COLO668 (cell line): ENCODE measurements at regions not wholly inside any gene's neighbourhood (a gene's known extent, or its start where the extent isn't known, plus 50 kb on each side); places are given as distances from the start of the nearest gene placed in this dataset.
"Not testable (repeated sequence)": the region's sequence is repeated elsewhere in the genome, so short reads cannot be mapped to it uniquely, and the experiment has no call there.

Experiments used
- DNase-seq: peaks from one replicate; lab custom pipeline; 2025; ENCODE audit not compliant: unreplicated experiment; lab: John Stamatoyannopoulos, UW

DNA sequence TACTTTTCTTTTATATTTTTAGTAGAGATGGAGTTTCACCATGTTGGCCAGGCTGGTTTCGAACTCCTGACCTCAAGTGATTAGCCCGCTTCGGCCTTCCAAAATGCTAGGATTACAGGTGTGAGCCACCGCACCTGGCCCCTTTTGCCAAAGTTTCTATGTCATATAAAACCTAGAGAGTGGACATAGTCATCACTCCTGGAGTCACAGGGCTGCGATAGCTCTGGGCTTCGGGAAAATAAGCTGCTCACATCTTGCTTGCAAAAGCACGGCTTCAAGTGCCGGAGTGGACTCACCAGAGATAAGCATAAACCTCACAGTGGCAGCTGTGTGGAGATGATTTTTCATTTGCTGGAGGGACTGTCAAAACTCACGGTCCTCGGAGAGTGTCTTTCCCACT is 171.2 kb downstream of the TEX29 start:
- DNase-seq: no peak

DNA sequence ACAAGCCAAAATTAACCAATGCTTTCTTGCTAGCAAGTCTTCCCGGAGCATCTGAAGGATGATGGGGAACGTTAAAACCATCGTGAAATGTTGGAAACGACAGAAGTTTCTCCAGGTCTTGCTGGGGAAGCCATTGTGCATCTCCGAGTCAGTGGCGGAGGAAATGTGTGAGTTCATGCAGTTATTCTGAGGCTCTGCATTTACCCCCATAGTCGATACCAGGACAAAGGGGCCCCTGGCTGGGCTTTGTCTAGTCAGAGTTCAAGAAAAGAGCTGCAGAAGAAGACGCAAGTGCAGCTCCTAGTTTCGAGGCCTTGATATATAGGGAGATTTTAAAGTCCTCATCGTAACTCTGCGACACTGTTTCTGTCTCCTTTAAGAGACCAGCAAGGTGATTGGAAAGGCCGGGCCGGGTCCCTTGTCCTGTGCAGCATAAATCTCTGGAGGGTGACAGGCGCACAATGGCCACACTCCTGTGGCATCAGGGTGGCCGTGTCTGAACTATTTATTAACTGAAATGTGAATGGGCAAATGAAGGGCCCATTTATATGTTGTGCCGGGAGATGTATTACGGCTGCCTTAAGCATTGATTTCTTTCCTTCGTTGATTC is 172.0 kb downstream of the TEX29 start:
- no peak for DNase-seq

DNA sequence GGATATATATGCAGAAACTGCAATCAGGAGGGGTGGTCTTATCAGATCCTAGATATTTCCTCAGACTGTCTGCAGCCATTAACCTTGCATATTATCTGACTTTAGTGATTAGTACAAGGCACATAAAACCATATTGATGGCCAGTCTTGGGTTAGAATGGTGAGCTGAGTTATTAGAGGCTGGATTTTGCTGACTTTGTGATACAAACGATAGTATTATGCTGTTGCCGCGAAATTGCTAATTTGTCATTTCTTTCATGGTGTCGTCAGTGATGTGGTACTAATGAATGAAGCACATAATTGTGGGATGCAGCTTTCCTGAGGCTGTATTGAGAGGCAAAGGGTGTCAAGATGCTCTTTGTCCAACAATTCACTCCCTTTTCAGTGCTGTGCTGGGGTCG is 172.5 kb downstream of the TEX29 start:
- DNase-seq: no peak

DNA sequence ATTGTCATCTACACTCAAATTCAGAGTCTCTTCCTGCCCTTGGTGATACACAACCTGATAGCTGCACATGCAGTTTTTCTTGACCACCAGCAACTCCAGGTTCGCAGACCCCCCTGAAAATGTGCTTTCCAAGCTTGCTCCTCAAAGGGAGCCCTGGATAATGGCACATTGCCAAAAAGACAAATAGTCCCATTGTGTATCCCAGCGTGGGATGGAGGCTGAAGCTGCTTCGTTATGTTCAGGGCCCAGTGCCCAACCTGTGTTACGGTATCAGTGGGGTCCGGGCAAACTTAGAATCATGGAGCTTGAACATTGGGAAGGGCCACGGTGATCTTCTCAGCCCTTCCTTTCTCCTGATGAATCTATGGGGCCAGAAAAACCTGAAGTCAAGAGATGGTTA is 173.0 kb downstream of the TEX29 start:
- no peak for DNase-seq

DNA sequence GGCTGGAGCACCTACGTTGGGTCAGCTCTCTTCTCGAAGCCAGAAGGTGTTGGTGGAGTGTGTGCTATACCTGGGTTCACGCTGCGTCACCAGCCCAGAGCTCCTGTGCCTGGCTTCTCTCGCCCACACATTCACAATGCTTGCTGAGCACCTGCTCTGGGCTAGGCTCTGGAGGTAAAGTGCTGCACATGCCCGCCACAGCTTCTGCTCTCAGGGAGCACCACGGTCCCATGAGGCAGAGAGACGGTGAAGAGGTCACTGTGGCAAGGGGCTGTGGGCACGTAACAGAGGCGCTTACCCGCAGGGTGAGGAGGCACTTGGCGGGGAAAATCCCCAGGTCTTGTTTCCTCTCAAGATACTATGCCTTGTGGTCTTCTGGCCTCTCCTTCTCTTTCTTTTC is 174.2 kb downstream of the TEX29 start:
- no peak for DNase-seq

DNA sequence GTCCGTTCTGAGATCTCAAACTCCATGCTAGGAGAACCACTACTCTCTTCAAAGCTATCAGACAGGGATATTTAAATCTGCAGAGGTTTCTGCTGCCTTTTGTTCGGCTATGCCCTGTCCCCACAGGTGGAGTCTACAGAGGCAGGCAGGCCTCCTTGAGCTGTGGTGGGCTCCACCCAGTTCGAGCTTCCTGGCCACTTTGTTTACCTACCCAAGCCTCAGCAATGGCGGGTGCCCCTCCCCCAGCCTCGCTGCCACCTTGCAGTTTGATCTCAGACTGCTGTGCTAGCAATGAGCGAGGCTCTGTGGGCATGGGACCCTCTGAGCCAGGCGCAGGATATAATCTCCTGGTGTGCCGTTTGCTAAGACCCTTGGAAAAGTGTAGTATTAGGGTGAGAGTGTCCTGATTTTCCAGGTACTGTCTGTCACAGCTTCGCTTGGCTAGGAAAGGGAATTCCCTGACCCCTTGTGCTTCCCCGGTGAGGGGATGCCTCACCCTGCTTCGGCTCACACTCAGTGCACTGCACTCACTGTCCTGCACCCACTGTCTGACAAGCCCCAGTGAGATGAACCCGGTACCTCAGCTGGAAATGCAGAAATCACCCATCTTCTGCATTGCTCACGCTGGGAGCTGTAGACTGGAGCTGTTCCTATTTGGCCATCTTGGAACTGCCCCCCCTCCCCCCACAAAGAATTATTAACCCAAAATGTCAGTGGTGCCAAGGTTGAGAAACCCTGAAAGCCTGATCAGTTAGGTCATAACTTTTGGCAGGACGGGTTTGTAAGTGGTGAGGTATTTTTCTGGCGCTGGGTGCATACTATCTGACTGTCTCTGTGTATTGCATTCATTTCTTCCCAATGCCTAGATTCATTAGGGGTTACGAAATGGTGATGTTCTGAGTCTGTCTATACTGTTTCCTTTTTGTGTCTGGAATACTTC is 181.4 kb downstream of the TEX29 start:
- not testable (repeated sequence) for DNase-seq

DNA sequence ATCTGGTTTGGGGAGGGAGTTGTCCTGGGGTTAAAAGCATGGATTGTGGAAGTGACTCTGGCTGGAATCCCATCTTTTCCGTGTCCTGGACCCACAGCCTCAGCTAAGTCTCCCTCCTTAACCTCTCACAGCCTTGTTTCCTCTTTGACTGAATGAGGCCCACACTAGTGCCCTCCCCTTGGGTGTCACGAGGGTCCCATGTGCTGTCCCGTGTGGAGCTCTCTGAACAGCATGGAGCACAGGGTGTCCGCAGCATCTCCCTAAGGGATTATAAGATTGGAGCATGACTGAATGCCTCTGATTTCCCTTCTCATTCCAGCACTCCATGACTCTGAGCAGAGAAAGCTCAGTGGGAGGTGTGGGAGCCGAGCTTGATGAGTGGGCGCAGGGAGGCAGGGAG is 182.5 kb downstream of the TEX29 start:
- no peak for DNase-seq

GRCh38 chr13:111503376-111503775 is 182.9 kb downstream of the TEX29 start:
- DNase-seq: no peak

DNA sequence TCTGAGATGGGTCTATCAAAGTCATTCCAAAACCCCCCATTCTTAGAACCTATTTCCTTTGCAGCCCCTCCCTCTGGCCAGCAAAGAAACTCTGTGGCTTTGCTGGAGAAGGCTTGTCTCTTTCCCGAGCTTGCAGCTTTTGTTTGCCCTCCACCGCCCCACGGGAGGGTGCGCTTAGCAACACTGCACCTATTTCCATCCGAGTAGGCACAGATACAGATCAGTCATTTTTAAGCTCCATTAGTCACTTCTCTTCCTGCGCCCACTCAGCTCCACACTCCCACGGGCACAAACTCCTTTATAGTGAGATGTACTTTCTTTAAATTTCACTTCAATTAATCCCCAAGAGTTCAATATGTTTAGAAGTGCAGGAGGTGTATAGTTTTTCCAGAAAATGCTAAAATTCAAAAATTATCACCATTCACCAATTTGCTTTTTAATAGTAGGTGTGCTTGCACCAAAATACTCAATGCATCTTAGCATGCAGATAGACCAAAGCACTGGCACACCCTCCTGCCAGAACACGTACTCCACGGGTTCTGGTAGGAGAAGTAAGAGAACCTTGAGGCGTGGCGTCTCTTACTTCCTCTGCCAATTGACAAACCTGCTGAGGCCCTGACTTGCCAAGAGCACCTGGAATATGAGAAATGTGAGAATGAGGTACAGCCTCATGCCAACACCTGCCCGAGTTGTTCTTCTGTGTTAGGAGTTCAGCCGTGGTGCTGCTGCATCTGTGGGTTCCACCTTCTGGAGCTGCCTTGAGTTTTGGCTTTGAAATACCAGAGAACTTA is 183.7 kb downstream of the TEX29 start:
- DNase-seq: no peak

- DNase-seq: no peak
These were observed 184.8 kb downstream of the TEX29 start for GRCh38 chr13:111505175-111505777.

DNA sequence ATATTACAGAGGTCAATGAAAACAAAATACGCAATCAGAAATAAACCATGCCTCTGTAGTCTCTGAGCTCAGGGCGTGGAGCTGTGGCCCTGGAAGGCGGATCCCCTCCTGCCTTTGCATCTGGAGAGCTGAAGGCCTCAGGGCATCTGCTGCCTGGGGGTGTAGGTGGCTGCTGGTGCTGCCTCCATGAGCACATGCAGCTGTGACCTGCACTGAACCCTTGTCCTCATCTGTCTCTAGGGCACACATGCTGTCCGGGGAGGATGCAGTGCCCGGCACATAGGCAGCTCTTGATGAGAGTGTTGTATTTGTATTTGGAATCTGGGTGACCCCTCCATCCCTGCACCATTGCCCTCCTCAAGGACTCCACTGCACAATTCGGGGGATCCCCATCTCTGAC is 185.7 kb downstream of the TEX29 start:
- DNase-seq: no peak

DNA sequence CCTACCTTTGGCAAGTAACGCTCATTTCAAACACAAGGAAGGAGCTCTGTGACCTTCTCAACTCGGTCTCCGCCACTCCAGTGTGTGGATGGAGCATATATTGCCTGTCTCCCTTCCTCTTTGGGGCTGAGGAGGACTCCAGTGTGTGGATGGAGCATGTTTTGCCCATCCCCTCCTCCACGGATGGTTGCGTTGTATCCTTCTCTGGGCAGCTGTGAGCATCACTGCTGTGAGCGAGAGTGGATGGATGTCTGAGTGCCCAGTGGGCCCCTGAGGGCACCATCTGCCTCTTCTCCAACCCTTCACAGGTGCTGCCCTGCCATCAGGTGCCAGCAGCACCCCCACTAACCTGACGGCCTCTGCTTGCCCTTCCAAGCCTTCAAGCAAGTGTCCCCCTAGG is 186.2 kb downstream of the TEX29 start:
- no peak for DNase-seq

DNA sequence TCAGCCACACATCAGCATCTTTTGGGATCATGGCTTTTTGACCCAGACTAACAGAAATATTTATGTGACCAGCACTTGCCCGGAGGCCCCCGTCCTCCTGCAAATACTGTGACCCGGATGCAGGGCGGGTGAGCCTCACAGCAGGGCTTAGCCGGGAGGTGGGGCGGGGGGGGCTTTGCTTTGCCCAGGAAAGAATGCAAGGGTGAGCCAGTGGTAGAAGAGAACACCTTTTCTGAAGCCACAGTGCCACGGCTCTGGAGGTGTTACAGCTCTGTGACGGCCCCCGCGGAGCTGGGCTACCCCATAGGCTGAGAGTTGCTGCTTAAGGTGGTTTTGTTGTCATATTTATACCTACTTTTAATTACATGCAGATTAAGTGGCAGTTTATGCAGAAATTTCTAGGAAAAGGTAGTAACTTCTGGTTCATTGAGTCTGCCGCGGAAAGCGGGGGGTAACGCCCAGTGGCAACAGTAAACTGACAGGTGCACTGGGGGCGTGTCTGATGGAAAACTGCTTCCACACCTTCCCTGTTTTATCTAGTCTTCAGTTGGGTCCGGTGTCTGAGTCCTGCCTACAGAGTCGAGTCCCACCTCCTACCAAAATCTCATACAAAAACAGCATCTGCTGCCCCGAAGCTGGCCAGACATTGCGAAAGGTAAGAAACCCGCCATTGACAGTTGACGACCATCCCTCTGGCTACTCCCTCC is 187.9 kb downstream of the TEX29 start:
- no peak for DNase-seq

DNA sequence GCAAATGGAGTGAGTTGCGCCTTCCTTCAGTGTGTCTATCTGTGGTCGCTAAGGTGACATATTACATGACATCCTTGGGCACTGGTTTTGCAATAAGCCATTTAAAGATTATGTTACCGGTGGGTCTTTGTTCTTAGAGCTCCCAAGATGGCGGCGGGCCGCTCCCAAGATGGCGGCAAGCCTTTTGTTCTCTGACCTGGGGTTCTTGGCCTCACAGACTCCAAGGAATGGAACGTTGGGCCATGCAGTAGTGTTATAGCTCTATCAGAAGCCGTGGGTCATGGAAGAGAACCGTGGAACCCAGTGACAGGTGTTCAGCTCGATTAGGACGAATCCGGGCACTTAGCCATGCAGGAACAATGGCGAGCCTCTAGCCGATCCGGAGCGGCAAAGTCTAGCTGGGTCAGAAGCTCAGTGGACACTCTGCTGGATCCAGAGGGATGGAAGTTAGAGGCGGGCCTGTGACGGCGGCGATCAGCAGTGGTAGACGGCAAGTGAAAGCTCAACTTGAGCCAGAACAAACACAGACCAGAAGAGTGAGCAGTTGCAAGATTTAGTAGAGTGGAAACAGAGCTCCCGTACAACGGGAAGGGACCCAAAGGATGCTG is 188.6 kb downstream of the TEX29 start:
- no peak for DNase-seq

DNA sequence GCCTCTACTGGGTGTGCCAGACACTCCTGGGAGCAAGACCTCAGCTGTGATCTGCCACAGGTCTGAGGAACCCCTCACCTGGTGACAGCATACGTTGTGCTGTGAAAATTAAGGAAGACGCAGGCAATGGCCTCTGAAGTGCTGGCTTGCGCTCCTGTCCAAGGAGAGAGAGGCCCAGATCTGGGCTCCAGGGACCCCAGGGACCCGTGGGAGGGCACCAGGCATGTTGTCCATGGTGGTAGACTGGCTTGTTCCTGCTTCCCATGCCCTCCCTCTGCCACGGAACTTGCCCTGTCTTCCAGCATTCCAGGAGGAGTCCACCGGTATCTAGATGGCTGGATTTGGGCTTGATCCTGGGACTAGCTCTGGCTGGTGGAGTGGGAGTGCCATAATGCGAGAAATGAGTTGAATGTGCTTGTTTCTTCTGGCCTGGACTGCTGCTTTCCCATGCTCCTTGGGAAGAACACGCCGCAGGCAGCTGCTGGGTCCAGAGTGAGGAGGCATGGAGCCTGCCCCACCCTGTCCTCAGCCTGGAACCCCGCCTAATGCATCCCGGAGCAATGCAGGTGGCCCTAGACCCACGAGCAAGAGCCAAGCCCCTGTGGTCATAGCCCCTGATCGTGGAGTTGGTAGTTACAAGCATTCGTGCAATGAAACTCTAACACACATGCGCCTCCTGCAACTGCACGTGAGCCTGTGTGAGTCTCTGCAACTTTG is 190.2 kb downstream of the TEX29 start:
- DNase-seq: no peak

GRCh38 chr13:111511219-111511732 is 190.8 kb downstream of the TEX29 start:
- DNase-seq: no peak

GRCh38 chr13:111511805-111512504 is 191.5 kb downstream of the TEX29 start:
- no peak for DNase-seq

- no peak for DNase-seq
These were observed 192.3 kb downstream of the TEX29 start for GRCh38 chr13:111512707-111513106.
